ENCODE measurements at regions not wholly inside any gene's neighbourhood (a gene's known extent, or its start where the extent isn't known, plus 50 kb on each side); places are given as distances from the start of the nearest gene placed in this dataset.

GRCh38 chr1:30819244-30819571 lies 61.6 kb upstream of the LAPTM5 start:
- intact Hi-C loops (cut with micrococcal nuclease) = no loop called here

GRCh38 chr1:30818568-30819243 lies 61.1 kb upstream of the LAPTM5 start:
- no peaks in the 10 kb centered on the region for H3K36me3 ChIP-seq (ENCODE audit: control insufficient read depth, insufficient read depth, low read length)
- H3K36me3 Mint-ChIP-seq = no peaks in the 10 kb centered on the region
- H3K27ac ChIP-seq (ENCODE audit: low read length) = no peak overlapping the region
- no peak for DNase-seq
- peaks cover 10% of the 10 kb centered on the region for H3K4me1 ChIP-seq (ENCODE audit: control insufficient read depth, insufficient read depth, low read length)
- no peak overlapping the region for H3K4me3 ChIP-seq (ENCODE audit: low read length)
- H3K27ac Mint-ChIP-seq = no peak overlapping the region
- H3K27me3 Mint-ChIP-seq (ENCODE audit: low read depth in 2 of 2) = peaks cover 26 to 29% of the 10 kb centered on the region in 2 donors
- no peaks in the 10 kb centered on the region for H3K9me3 ChIP-seq (ENCODE audit: control insufficient read depth, insufficient read depth, low read length)
- H3K27me3 ChIP-seq (ENCODE audit: control insufficient read depth, insufficient read depth, low read length) = peaks cover 26% of the 10 kb centered on the region
- peaks cover 9% of the 10 kb centered on the region in 2 donors for H3K4me1 Mint-ChIP-seq
- 67% methylated on average over 10 of the region's 10 CpGs for WGBS (ENCODE audit: insufficient coverage)
- H3K4me3 Mint-ChIP-seq = no peak overlapping the region
- intact Hi-C loops (cut with micrococcal nuclease) = no loop called here
- TF ChIP-seq, protein P1, sequence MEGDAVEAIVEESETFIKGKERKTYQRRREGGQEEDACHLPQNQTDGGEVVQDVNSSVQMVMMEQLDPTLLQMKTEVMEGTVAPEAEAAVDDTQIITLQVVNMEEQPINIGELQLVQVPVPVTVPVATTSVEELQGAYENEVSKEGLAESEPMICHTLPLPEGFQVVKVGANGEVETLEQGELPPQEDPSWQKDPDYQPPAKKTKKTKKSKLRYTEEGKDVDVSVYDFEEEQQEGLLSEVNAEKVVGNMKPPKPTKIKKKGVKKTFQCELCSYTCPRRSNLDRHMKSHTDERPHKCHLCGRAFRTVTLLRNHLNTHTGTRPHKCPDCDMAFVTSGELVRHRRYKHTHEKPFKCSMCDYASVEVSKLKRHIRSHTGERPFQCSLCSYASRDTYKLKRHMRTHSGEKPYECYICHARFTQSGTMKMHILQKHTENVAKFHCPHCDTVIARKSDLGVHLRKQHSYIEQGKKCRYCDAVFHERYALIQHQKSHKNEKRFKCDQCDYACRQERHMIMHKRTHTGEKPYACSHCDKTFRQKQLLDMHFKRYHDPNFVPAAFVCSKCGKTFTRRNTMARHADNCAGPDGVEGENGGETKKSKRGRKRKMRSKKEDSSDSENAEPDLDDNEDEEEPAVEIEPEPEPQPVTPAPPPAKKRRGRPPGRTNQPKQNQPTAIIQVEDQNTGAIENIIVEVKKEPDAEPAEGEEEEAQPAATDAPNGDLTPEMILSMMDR (IDR thresholded peaks at IDR 0.05) = no peak
- ATAC-seq = no peak
- no peaks in the 10 kb centered on the region for H3K9me3 Mint-ChIP-seq

More at GRCh38 chr1:30819244-30819571, 61.6 kb upstream of the LAPTM5 start:
- H3K27ac ChIP-seq (ENCODE audit: low read length) = no peak overlapping the region
- Mint-ChIP-seq H3K27ac (no peak overlapping the region), H3K4me1 (peaks cover 14% of the 10 kb centered on the region in 2 donors), H3K4me3 (no peak overlapping the region), H3K9me3 (no peaks in the 10 kb centered on the region), H3K36me3 (no peaks in the 10 kb centered on the region), H3K27me3 (ENCODE audit: low read depth in 2 of 2) (peaks cover 31 to 34% of the 10 kb centered on the region in 2 donors)
- no peaks in the 10 kb centered on the region for H3K36me3 ChIP-seq (ENCODE audit: control insufficient read depth, insufficient read depth, low read length)
- TF ChIP-seq, protein P1 (IDR thresholded peaks at IDR 0.05) = no peak
- peaks cover 15% of the 10 kb centered on the region for H3K4me1 ChIP-seq (ENCODE audit: control insufficient read depth, insufficient read depth, low read length)
- DNase-seq (no peak), ATAC-seq (no peak)
- peaks cover 30% of the 10 kb centered on the region for H3K27me3 ChIP-seq (ENCODE audit: control insufficient read depth, insufficient read depth, low read length)
- H3K9me3 ChIP-seq (ENCODE audit: control insufficient read depth, insufficient read depth, low read length) = no peaks in the 10 kb centered on the region
- H3K4me3 ChIP-seq (ENCODE audit: low read length) = no peak overlapping the region
- WGBS (ENCODE audit: insufficient coverage) = 69% methylated on average over 3 of the region's 3 CpGs

GRCh38 chr1:30817548-30817947 lies 60.0 kb upstream of the LAPTM5 start:
- H3K27me3 ChIP-seq (ENCODE audit: control insufficient read depth, insufficient read depth, low read length) = peaks cover 23% of the 10 kb centered on the region
- ATAC-seq = no peak

More at GRCh38 chr1:30817548-30817947, 60.0 kb upstream of the LAPTM5 start:
- no peak for DNase-seq
- Mint-ChIP-seq H3K27me3 (ENCODE audit: low read depth in 2 of 2) (peaks cover 15 to 28% of the 10 kb centered on the region in 2 donors), H3K27ac (no peak overlapping the region), H3K36me3 (no peaks in the 10 kb centered on the region), H3K4me1 (no peaks in the 10 kb centered on the region), H3K9me3 (no peaks in the 10 kb centered on the region), H3K4me3 (no peak overlapping the region)
- H3K4me1 ChIP-seq (ENCODE audit: control insufficient read depth, insufficient read depth, low read length) = no peaks in the 10 kb centered on the region
- H3K36me3 ChIP-seq (ENCODE audit: control insufficient read depth, insufficient read depth, low read length) = no peaks in the 10 kb centered on the region
- no peaks in the 10 kb centered on the region for H3K9me3 ChIP-seq (ENCODE audit: control insufficient read depth, insufficient read depth, low read length)
- intact Hi-C loops (cut with micrococcal nuclease) = no loop called here
- WGBS (ENCODE audit: insufficient coverage) = 84% methylated on average over 3 of the region's 3 CpGs
- no peak overlapping the region for H3K4me3 ChIP-seq (ENCODE audit: low read length)
- no peak overlapping the region for H3K27ac ChIP-seq (ENCODE audit: low read length)
- TF ChIP-seq, protein P1 (IDR thresholded peaks at IDR 0.05) = no peak
